Calu3 (cell line): ENCODE measurements at regions not wholly inside any gene's neighbourhood (a gene's known extent, or its start where the extent isn't known, plus 50 kb on each side); places are given as distances from the start of the nearest gene placed in this dataset.

Experiments used
- BruUV-seq: library from RNA; stranded (reverse); fragments of 400-500 nt; replicated peaks from 2 replicates; lab custom pipeline; 2021; lab: Mats Ljungman, UMichigan
- CTCF ChIA-PET: fragments of 300-600 bp; sonication (Branson Sonifier 250); formaldehyde crosslinking; loops from one replicate; lab custom pipeline; 2022; ENCODE audit warnings: antibody characterized with exemption; lab: Charles Lee
- DNase-seq: peaks from one replicate; pipeline ENCODE4 v3.0.0; 2022
- H3K27ac Mint-ChIP-seq: one replicate; pipeline ENCODE4 v1.8.0; 2022; ENCODE audit warnings: mixed read lengths; ENCODE audit not compliant: unreplicated experiment
- H3K27me3 Mint-ChIP-seq: one replicate; pipeline ENCODE4 v1.8.0; 2022; ENCODE audit warnings: mixed read lengths; ENCODE audit not compliant: unreplicated experiment
- H3K36me3 Mint-ChIP-seq: one replicate; pipeline ENCODE4 v1.8.0; 2022; ENCODE audit warnings: mild to moderate bottlenecking, moderate library complexity, mixed read lengths; ENCODE audit not compliant: insufficient read depth, unreplicated experiment
- H3K4me1 Mint-ChIP-seq: one replicate; pipeline ENCODE4 v1.8.0; 2022; ENCODE audit warnings: mild to moderate bottlenecking, low read depth, mixed read lengths; ENCODE audit not compliant: unreplicated experiment
- H3K4me3 Mint-ChIP-seq: one replicate; pipeline ENCODE4 v1.8.0; 2022; ENCODE audit warnings: mild to moderate bottlenecking, low read depth, moderate library complexity, mixed read lengths; ENCODE audit not compliant: unreplicated experiment
- H3K9me3 Mint-ChIP-seq: one replicate; pipeline ENCODE4 v1.8.0; 2022; ENCODE audit warnings: low read depth, mixed read lengths; ENCODE audit not compliant: unreplicated experiment
- CTCF ChIP-seq: fragments of 200-600 bp; IDR thresholded peaks from one replicate; pipeline ENCODE4 v1.8.0; 2022; ENCODE audit warnings: antibody characterized with exemption; ENCODE audit not compliant: unreplicated experiment
- intact Hi-C: fragments of 100-400 bp; cut with micrococcal nuclease; formaldehyde crosslinking; loops from one replicate; pipeline ENCODE4 v1.10.0; 2022; ENCODE audit not compliant: unreplicated experiment

GRCh38 chr1:90480271-90480835, 236.7 kb downstream of the BARHL2 start:
- no peaks in the 10 kb centered on the region for H3K4me1 Mint-ChIP-seq
- TF ChIP-seq CTCF = no peak
- intact Hi-C loops = no loop called here
- no peaks in the 10 kb centered on the region for H3K36me3 Mint-ChIP-seq
- no peaks in the 10 kb centered on the region for H3K27me3 Mint-ChIP-seq
- no peak for DNase-seq
- H3K9me3 Mint-ChIP-seq = no peaks in the 10 kb centered on the region
- BruUV-seq = no TSS peak
- CTCF ChIA-PET = no interaction called here
- no peak overlapping the region for H3K27ac Mint-ChIP-seq
- no peak overlapping the region for H3K4me3 Mint-ChIP-seq

DNA sequence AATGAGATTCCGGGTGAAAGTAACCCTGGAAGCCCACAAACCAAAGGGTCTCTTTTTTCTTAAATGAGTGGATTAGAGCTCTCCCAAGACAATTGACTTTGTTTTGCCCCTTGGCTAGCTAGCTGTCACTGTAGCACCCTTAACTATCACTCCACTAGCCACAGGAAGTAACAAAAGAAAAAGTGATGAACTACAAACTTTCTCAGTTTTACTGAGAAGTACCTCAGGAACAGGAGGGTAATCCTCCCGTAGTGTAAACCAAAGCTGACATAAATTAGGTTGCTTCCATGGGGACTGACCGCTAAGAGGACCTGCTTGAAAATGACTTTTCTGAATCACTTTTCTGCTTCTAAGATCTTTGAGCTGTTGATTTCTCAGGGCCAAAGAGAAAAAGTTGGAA, 240.1 kb downstream of the BARHL2 start:
- H3K4me3 Mint-ChIP-seq = no peak overlapping the region

DNA sequence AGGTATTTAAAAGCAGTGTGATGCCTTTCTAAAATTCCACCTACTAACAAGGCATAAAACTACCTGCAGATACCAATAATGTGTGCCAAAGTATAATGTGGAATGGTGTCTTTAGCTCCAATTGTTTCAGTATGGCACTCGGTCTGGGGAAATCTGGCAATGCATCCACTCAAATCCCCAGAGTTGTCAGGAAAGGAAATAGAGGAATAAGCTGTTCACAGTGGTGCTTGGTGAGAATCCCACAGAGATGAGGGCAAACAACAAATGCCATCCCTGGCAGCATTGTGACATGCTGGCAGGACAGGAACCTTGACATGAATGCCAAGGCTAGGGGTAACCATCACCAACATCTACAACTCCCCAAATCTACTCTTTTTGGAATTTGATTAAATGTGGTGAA, 240.7 kb downstream of the BARHL2 start:
- CTCF ChIA-PET = no interaction called here
- no peaks in the 10 kb centered on the region for H3K4me1 Mint-ChIP-seq

More for the DNA sequence above, 240.1 kb downstream of the BARHL2 start:
- no peaks in the 10 kb centered on the region for H3K9me3 Mint-ChIP-seq
- CTCF ChIA-PET = no interaction called here
- no peaks in the 10 kb centered on the region for H3K27me3 Mint-ChIP-seq
- no peaks in the 10 kb centered on the region for H3K4me1 Mint-ChIP-seq
- intact Hi-C loops = no loop called here
- H3K36me3 Mint-ChIP-seq = no peaks in the 10 kb centered on the region
- BruUV-seq = no TSS peak
- no peak for DNase-seq
- no peak for TF ChIP-seq CTCF
- no peak overlapping the region for H3K27ac Mint-ChIP-seq

DNA sequence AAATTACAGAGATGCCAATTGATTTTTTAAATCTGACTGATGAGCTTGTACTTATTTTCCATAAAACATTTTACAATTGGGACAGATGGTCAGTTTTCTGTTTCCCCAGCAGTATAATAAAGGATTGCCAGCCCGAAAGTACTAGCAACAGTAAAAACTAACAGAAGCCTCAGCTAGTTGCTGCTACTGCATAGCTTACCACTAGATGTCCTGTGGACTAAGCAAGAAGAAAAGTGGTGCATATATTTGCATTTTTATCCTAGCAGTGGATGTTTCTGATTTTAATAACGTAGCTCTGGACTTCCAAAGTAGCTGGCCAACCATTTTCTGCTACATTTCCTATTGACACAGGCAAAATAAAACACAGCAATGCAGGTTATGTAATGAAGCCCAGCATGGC, 241.5 kb downstream of the BARHL2 start:
- H3K27ac Mint-ChIP-seq = no peak overlapping the region
- intact Hi-C loops = no loop called here
- no peak for DNase-seq
- no peaks in the 10 kb centered on the region for H3K4me1 Mint-ChIP-seq
- BruUV-seq = no TSS peak
- TF ChIP-seq CTCF = no peak
- CTCF ChIA-PET = no interaction called here
- no peak overlapping the region for H3K4me3 Mint-ChIP-seq
- no peaks in the 10 kb centered on the region for H3K27me3 Mint-ChIP-seq
- no peaks in the 10 kb centered on the region for H3K36me3 Mint-ChIP-seq
- H3K9me3 Mint-ChIP-seq = no peaks in the 10 kb centered on the region

More for the DNA sequence above, 240.7 kb downstream of the BARHL2 start:
- no TSS peak for BruUV-seq
- no peak for DNase-seq
- H3K36me3 Mint-ChIP-seq = no peaks in the 10 kb centered on the region
- no peak for TF ChIP-seq CTCF
- intact Hi-C loops = no loop called here
- no peaks in the 10 kb centered on the region for H3K9me3 Mint-ChIP-seq
- H3K27me3 Mint-ChIP-seq = no peaks in the 10 kb centered on the region
- no peak overlapping the region for H3K27ac Mint-ChIP-seq
- no peak overlapping the region for H3K4me3 Mint-ChIP-seq
